Hepatocyte (in vitro differentiated cells): ENCODE measurements at regions not wholly inside any gene's neighbourhood (a gene's known extent, or its start where the extent isn't known, plus 50 kb on each side); places are given as distances from the start of the nearest gene placed in this dataset.
"Not testable (repeated sequence)": the region's sequence is repeated elsewhere in the genome, so short reads cannot be mapped to it uniquely, and the experiment has no call there.

ENCODE experiments used
- EZH2 ChIP-seq: fragments of 200-600 bp; sonication (generic); IDR thresholded peaks from 2 replicates; pipeline ENCODE4 v1.6.1; 2016; ENCODE audit warnings: antibody characterized with exemption, mild to moderate bottlenecking, borderline replicate concordance
- EZH2phosphoT487 ChIP-seq: fragments of 200-600 bp; sonication (generic); IDR thresholded peaks from one replicate; pipeline ENCODE4 v1.6.1; 2018; ENCODE audit warnings: antibody characterized with exemption, mild to moderate bottlenecking, low read depth, moderate library complexity; ENCODE audit not compliant: unreplicated experiment, severe bottlenecking
- TF ChIP-seq, protein P1 (sequence below): fragments of 200-600 bp; sonication (generic); IDR thresholded peaks from 2 replicates; pipeline ENCODE4 v1.5.1; 2016; ENCODE audit warnings: antibody characterized with exemption, mild to moderate bottlenecking; ENCODE audit not compliant: poor library complexity

GRCh38 chr22:22376884-22377283 lies 131.7 kb downstream of the ZNF280B start:
- TF ChIP-seq, protein P1, sequence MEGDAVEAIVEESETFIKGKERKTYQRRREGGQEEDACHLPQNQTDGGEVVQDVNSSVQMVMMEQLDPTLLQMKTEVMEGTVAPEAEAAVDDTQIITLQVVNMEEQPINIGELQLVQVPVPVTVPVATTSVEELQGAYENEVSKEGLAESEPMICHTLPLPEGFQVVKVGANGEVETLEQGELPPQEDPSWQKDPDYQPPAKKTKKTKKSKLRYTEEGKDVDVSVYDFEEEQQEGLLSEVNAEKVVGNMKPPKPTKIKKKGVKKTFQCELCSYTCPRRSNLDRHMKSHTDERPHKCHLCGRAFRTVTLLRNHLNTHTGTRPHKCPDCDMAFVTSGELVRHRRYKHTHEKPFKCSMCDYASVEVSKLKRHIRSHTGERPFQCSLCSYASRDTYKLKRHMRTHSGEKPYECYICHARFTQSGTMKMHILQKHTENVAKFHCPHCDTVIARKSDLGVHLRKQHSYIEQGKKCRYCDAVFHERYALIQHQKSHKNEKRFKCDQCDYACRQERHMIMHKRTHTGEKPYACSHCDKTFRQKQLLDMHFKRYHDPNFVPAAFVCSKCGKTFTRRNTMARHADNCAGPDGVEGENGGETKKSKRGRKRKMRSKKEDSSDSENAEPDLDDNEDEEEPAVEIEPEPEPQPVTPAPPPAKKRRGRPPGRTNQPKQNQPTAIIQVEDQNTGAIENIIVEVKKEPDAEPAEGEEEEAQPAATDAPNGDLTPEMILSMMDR = not testable (repeated sequence)
- not testable (repeated sequence) for TF ChIP-seq EZH2, EZH2phosphoT487
